GM19328 (cell line): ENCODE measurements at regions not wholly inside any gene's neighbourhood (a gene's known extent, or its start where the extent isn't known, plus 50 kb on each side); places are given as distances from the start of the nearest gene placed in this dataset.
A peak's percentile ranks its signal among the peaks of the same experiment; 100 is the strongest.

Experiments
- ATAC-seq: cut with Tn5 transposase; IDR thresholded peaks from one replicate; pipeline ENCODE4 v1.9.1; 2021; ENCODE audit warnings: mild to moderate bottlenecking, moderate library complexity; ENCODE audit not compliant: unreplicated experiment

DNA sequence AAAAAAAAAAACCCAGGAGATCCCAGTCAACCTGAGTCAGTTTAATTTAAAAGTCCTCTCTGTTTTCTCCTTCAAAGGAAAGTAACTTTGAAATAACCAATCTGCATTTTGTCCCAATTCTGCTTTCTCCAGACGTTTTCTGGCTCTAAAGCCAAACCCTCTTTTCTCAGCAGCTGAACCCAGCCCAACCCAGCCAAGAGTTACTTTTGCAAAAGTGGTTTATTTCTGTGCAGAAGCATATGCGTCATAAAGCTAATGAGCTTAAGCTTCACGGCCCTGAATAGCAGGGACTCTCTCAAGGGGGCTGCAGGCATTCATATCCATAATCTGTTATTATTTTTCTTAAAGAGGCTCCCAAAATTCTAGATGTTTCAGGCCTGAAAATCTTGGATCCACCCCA lies 176.6 kb downstream of the GALC start:
- no peak for ATAC-seq

DNA sequence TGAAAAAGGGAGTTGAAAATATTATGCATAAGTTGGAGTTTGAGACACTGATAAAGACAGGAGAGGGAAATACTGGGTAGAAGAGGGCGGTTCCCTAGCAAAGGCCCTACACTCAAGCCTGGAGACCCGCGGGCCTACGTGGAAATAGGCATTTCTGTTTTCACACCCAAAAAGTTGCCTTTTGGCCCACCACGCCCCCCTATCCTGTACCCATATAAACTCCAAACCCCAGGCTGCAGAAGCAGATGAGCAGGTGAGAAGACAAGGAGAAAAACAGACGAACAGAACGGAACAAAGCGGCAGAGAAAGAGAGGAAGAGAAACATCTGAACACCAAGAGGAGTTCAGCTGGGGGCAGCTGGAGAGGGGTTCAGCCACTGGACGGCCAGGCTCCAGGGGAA lies 177.9 kb downstream of the GALC start:
- no peak for ATAC-seq

DNA sequence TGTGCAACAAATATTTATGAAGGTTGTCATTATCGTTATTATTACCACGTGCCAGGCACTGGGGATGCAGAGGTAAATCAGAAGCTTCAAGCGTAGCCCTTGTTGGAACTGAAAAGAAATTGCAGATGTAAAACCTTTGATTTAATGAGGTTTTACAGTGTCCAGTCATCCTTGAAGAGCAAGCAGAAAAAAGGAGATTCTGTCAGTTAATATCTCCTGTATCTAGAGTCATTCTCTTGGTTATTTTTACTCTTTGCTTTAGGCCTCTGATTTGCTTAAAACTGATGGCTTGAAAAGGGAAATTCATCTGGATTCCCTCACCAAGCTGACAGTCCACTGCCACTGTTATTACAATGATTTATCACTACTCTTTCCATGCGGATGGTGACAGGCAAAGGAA lies 179.3 kb downstream of the GALC start:
- no peak for ATAC-seq

DNA sequence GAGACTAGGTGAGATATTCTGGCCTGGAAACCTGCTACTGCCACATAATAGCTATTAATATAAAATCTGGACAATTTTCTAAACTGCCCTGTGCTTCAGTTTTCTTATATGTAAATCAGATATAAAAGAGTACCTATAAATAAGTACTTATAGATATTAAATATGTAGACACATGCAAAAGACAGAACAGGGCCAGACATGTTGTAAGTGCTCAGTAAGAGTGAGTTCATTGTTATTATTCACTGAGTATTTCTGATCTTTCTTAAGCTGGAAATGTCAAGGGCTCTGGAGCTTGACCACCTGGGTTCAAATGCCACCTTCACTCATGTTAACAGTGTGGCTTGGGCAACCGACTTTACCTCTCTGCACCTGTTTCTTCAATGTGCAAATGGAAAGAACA lies 179.8 kb downstream of the GALC start:
- no peak for ATAC-seq

DNA sequence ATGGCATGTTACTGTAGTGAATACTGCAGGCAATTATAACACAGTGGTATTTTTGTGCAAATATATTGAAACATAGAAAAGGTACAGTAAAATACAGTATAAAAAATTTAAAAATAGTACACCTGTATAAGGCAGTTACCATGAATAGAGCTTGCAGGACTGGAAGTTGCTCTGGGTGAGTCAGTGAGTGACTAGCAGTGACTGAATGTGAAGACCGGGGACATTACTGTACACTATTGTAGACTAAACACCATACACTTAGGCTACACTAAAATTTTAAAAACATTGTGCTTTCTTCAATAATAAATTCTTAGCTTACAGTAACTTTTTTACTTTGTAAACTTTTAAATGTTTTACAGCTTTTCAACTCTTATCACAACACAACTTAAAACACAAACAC lies 181.7 kb downstream of the GALC start:
- no peak for ATAC-seq

DNA sequence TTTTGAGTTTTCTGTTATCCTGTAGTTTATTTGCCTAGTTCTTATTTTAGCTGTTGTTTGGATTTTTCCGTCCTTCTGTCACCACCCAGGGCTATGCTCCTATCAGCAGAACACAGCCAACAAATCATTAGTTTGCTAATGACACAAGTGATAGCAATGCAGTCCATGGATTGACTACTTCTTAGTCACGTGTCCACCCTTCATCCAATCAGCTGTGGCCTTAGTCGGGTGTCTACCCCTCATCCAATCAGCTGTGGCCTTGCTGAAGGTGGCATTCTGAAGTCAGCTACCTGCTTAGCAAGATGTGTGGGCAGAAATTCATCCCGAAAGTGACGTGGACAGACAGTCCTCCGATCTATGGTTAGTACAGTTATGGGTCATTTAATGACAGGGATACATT lies 182.3 kb downstream of the GALC start:
- no peak for ATAC-seq

DNA sequence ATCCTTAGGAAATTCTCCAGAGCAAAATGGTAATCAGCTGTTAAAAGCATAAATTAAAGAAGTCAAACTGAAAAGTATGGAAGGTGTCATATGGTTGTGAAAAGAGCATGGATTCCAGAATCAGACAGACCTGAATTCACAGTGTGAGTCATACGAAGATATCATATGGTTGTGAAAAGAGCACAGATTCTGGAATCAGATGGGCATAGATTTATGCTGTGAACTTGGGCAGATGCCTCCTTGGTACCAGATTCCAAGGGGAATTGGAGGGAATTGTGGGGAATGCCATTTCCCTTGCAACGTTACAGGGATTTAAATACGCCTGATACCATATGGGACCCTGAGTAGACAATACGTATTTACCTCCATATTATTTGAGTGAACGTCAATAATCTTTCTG lies 183.7 kb downstream of the GALC start:
- ATAC-seq: no peak

DNA sequence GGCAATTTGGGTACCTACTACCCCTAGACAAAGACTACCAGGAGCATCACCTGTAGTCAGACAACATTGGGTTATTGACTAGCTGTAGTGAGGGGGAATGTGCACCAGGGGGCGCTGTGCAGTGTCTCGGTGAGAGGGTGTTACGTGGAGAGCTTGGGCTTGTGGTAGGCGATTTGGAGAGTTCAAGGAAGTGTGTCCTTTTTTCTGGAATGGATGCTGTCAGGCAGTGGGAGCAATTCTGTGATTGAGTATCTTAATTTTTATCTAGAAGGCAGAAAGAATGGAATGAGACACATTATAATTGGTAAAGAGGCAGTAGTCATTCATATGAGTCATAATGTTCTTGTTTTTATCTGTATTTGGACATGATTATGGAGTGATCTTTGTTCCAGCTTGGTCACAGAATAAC lies 187.7 kb downstream of the GALC start:
- ATAC-seq: peak; percentile 68

DNA sequence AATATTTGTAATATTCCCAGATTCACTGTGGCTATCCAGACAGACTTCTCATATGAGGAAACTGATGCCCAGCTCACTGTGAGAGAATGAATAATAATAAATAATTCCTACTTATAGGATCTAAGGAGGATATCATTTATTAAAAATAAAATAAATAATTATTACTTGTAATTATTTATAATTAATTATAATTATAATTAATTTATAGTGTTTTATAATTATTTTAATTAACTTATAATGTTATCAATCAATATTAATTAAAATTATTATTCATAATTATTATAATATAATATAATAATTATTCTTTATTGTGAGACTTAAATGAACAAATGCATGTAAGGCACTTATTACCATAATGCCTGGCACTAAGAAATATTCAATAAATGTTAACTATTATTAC lies 192.8 kb downstream of the GALC start:
- ATAC-seq: no peak

DNA sequence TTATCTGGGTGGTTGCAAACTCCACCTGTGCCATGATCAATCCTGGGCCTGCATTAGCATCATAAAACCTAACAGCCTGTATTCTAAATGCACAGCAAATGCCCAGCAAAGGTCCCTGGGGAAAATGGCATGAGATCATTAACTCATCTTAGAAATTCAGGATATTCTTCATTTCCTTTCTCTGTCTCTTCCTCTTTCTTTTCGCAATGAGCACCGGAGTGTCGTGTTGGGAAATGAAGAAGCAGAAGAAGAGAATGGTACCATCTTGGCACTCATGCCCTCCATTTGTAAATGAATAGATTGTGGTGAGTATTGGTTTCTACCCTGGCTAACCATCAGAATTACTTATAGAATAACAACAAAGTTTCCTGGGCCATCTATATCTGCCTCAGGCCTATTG lies 193.6 kb downstream of the GALC start:
- no peak for ATAC-seq

DNA sequence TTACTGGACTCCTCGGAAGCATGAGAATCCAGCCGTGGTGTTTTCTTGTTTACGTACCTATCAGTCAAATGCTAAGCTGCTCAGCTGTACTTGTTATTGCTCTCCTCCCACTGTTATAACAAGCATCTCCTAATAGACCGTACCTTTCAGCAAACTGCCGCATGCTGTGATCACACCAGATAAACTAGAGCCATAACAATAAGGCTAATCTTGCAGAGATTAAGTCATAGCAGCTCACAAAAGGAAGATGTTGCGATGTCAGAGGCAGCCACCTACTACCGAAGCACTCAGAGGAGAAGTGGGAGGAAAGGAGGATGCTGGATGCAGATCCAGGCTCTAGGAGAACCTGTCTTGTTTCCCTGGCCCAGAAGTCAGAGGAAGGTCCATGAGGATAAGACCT lies 196.0 kb downstream of the GALC start:
- no peak for ATAC-seq

DNA sequence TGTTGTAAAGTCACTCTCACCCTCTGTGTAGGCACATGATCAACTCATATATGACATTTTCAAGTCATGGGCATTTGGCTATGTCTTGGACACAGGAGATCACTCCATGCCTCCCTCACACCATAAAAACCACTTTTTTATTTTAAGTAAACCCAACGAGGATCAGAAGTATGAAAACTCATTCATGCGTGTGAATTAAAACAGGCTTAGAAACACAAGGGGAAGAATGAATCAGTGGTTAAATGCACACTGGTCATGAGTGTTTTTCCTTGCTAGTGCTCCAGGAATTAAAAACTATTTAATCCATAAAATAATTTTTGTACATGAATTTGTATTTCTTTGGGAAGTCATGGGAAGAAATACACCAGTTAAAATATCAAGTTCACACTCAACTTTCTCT lies 198.4 kb downstream of the GALC start:
- ATAC-seq: no peak

DNA sequence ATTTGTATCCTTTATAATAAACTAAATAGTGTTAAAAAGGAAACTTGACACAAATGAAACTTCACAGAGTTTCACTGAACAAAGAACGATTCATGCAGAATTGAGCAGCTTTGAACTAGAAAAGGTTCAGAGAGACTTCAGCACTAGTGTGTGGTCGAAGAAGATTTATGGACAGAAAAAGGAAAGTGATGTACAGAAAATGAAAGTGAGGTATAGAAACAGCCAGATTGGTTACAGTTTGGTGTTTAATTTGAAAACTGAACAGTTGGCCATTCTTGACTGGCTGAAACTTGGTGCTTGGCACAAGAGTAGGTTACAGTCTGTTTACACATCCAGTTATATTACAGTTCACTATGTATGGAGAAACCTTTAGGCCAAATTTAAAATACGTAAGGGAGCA lies 207.1 kb downstream of the GALC start:
- no peak for ATAC-seq

DNA sequence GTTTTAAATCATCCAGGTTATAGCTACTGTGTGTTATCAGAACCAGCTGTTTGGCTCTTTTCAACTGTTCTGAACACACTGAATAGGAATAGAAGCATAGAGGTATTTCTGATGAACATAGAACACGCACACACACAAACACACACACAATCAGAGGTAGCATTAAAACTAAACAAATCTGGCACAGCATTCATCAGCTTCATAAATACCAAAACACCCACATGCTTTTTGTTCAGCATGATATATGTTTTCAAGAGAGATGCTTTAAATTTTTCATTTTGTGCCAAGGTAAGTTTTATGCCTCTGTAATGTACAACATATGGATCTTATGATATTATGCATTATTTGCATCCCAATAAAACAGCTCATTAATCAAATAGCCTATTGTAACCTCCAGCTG lies 208.6 kb downstream of the GALC start:
- no peak for ATAC-seq

DNA sequence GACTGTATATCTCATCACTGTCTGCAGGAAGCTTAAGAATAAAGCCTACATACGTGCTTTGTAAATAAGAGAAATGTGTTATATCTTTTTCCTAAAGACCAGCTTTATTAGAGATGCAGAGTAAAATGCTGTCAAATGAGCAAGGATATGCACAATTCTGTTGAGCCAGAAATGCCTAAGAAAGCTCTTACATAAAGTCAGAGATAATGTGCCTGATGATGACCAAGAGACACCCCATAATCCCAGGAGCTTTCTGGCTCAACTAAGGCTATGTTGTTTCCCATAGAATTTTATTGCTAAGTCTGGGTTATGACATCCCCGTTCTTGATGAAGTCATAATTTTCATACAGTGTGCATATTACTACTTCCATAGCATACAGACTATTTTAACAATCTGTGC lies 209.9 kb downstream of the GALC start:
- no peak for ATAC-seq

DNA sequence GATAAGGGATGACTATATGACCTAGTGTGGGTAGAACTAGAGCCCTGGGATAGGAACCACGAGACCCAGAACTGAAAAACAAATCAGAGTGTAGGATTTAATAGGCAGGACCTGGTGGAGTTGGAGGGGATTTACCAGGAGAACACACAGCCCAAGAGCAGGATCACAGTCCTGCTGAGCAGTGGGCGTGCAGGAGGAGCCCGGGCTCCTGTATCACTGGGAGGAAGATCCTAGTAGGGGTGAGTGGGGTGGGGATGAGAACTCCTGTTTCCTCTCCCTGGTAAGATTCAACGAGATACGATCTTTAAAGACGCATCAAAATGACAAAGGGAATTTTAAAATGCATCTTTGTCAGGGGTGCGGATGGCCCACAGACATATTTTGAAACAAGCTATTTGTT lies 220.1 kb downstream of the GALC start:
- ATAC-seq: no peak

DNA sequence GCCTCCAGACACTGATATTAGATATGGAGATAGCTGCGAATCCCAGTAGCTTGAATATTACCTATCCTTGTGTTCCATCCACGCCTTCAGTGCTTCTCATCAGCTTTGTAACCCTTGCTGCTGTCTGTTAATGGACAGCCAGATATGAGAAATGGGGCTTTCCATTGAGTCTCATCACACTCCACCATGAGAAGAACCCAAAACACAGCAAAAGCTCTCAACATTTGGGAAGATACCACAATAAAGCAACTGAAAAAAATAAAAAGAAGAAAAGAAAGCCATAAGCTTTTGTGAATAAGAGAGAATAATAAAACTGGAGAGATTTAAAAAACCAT lies 225.4 kb downstream of the GALC start:
- ATAC-seq: no peak

DNA sequence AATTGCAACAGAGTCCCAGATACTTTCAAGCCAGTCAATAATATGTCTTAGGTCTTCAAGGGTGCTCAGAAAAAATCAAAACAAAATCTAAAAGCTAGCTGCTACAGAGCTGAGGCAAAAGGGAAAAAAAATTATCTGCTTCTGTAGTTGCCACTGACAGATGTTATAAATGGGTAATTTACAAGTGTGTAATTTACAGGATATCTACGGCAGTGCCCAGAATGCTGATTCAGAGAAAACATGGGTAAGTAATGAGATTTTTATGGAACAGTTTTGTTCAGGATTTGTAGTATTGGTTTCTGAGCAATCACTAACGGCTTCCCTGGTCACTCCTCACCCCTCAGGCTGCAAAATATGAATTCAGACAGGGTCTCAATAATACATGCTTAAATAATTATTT lies 234.1 kb downstream of the GALC start:
- ATAC-seq: no peak

DNA sequence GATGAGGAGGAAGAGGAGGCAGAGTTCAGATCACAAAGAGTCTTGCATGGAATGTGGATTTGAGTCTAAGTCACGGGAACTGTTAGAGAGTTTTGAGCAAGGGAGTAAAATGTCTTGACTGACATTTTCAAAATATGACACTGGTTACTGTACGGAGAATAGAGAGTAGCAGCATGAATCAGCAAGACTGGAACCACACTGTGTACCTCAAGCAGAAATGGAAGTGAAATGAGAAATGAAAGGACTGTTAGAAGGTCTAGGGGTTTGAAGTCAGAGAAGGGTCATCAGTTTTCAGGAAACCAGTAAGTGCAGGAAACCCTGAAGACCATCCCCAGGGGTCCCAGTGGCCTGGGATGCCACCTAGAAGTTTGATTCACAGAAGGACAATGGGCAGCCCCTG lies 236.3 kb downstream of the GALC start:
- no peak for ATAC-seq

DNA sequence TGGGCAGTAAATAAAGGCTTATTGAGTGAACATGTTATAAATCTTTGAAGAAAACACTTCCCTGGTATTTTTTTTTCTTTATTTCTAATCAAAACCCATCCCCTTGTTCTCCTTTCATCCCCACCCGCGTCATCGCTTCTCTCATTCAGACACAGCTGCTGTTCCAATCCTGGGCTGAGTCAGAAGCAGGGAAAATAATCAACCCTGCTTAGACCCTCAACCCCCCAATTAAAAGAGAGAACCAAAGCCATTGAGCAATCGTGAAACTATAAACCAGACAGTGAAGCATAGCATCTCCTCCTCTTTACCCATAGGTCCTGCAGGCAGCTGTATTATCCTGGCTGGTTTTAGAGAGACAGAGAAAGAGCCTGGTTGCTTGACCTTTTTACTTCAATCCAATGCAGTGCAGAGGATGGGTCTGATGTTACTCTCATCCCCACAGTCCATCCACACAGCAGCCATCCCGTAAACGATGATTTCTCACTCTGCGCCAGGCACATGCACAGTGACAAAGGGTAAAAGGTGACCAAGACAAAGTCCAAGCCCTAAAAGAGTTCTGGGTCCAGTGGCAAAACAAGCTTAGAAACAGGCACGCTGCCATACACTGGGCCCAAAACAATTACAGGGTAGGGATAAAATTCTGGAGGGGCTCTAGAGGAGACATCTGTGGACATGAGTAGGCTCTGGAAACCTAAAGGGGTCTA lies 238.3 kb downstream of the GALC start:
- no peak for ATAC-seq

DNA sequence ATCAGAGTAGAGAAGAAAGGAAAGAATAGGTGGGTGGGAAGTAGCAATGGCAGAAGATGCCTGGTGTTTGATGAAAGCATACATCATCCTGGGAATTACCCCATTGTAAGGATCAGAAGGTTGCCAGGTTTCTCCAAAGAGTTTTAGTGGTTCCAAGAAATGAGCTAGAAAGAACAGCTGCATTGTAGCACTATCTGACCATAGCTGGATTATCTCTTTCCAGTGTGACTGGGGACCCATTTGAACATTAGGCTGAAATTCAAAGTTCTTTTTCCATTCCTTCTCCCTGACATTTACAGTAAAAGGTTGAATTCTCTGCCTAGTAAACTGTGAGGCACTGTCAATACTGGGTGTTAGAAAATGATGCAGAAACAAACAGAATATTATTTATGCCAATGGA lies 244.4 kb downstream of the GALC start:
- ATAC-seq: no peak

DNA sequence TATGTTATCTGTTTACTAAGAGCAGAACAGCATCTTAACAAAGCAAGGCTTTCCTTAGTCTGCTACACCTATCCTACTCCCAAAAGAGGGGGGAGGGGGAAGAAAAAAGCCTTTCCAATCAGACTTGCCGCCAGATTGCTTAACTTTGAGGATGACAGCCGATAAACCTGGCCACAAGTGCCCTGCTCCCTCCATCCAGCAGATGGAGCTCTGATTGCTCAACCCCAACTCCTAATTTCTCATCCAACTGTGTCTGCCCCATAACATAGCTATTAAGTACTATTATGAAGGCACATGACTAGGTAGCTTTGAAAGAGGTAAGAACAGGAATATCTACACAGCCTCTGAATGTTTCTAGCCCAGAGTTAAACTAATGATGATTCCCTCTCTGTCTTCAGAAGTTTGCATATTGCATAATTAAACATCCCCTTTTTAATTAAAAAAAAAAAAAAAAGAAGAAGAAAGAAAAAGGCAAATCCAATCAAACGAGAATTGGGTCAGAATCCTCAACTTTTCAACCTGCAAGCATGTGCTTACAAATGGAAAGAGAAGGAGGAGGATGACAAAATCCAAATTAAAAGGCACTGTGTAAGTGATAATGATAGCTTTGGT lies 247.4 kb downstream of the GALC start:
- no peak for ATAC-seq
